ENCODE measurements at regions not wholly inside any gene's neighbourhood (a gene's known extent, or its start where the extent isn't known, plus 50 kb on each side); places are given as distances from the start of the nearest gene placed in this dataset.

- Histone ChIP-seq H3K27me3 (ENCODE audit: control insufficient read depth, insufficient read depth, low read length) (no peaks in the 10 kb centered on the region), H3K4me2 (ENCODE audit: extremely low read depth, insufficient read depth, low read length) (no peak overlapping the region), H4K20me1 (ENCODE audit: control insufficient read depth, extremely low read depth, insufficient read depth, low read length) (no peaks in the 10 kb centered on the region), H3K4me1 (ENCODE audit: control insufficient read depth, extremely low read depth, insufficient read depth, low read length) (no peaks in the 10 kb centered on the region), H3K9me3 (ENCODE audit: control insufficient read depth, insufficient read depth, low read depth, low read length) (no peaks in the 10 kb centered on the region), H3K36me3 (ENCODE audit: control insufficient read depth, insufficient read depth, low read length) (no peaks in the 10 kb centered on the region), H3K4me3 (replicated peaks in 1 of 4; ENCODE audit: control extremely low read depth in 1 of 4, insufficient read depth in 1 of 4, low read depth in 3 of 4, low read length in 4 of 4) (no peak overlapping the region), H2AFZ (ENCODE audit: low read length) (no peak overlapping the region), H3K79me2 (ENCODE audit: control insufficient read depth, insufficient read depth, low read length) (no peaks in the 10 kb centered on the region), H3K27ac (ENCODE audit: insufficient read depth, low read length) (no peak overlapping the region), H3K9ac (ENCODE audit: insufficient read depth, low read length) (no peak overlapping the region)
- no peak for DNase-seq (ENCODE audit: low read depth in 2 of 2)
- no peak for TF ChIP-seq CTCF (conservative IDR thresholded peaks at IDR 0.05 in 1 of 2, IDR thresholded peaks at IDR 0.05 in 1 of 2; ENCODE audit: low read depth in 1 of 2, low read length in 2 of 2)
- no peak for TF ChIP-seq EZH2 (IDR thresholded peaks at IDR 0.05; ENCODE audit: low read length, missing control alignments)
Measured at GRCh38 chr10:23885853-23886252, 323.1 kb upstream of the KIAA1217 start.

GRCh38 chr10:23886355-23886754 is 322.6 kb upstream of the KIAA1217 start:
- Histone ChIP-seq H3K4me3 (replicated peaks in 1 of 4; ENCODE audit: control extremely low read depth in 1 of 4, insufficient read depth in 1 of 4, low read depth in 3 of 4, low read length in 4 of 4) (no peak overlapping the region), H3K9ac (ENCODE audit: insufficient read depth, low read length) (no peak overlapping the region), H3K9me3 (ENCODE audit: control insufficient read depth, insufficient read depth, low read depth, low read length) (no peaks in the 10 kb centered on the region), H4K20me1 (ENCODE audit: control insufficient read depth, extremely low read depth, insufficient read depth, low read length) (no peaks in the 10 kb centered on the region), H3K79me2 (ENCODE audit: control insufficient read depth, insufficient read depth, low read length) (no peaks in the 10 kb centered on the region), H2AFZ (ENCODE audit: low read length) (no peak overlapping the region), H3K4me2 (ENCODE audit: extremely low read depth, insufficient read depth, low read length) (no peak overlapping the region), H3K36me3 (ENCODE audit: control insufficient read depth, insufficient read depth, low read length) (no peaks in the 10 kb centered on the region), H3K4me1 (ENCODE audit: control insufficient read depth, extremely low read depth, insufficient read depth, low read length) (no peaks in the 10 kb centered on the region), H3K27me3 (ENCODE audit: control insufficient read depth, insufficient read depth, low read length) (no peaks in the 10 kb centered on the region), H3K27ac (ENCODE audit: insufficient read depth, low read length) (no peak overlapping the region)
- DNase-seq (ENCODE audit: low read depth in 2 of 2) = no peak
- TF ChIP-seq EZH2 (IDR thresholded peaks at IDR 0.05; ENCODE audit: low read length, missing control alignments) = no peak
- no peak for TF ChIP-seq CTCF (conservative IDR thresholded peaks at IDR 0.05 in 1 of 2, IDR thresholded peaks at IDR 0.05 in 1 of 2; ENCODE audit: low read depth in 1 of 2, low read length in 2 of 2)

GRCh38 chr10:23891301-23891700 is 317.6 kb upstream of the KIAA1217 start:
- H3K27ac ChIP-seq (ENCODE audit: insufficient read depth, low read length) = no peak overlapping the region
- no peak overlapping the region for H2AFZ ChIP-seq (ENCODE audit: low read length)
- no peaks in the 10 kb centered on the region for H3K9me3 ChIP-seq (ENCODE audit: control insufficient read depth, insufficient read depth, low read depth, low read length)
- no peak for DNase-seq (ENCODE audit: low read depth in 2 of 2)
- no peaks in the 10 kb centered on the region for H3K27me3 ChIP-seq (ENCODE audit: control insufficient read depth, insufficient read depth, low read length)
- H3K36me3 ChIP-seq (ENCODE audit: control insufficient read depth, insufficient read depth, low read length) = no peaks in the 10 kb centered on the region
- no peaks in the 10 kb centered on the region for H4K20me1 ChIP-seq (ENCODE audit: control insufficient read depth, extremely low read depth, insufficient read depth, low read length)
- TF ChIP-seq EZH2 (IDR thresholded peaks at IDR 0.05; ENCODE audit: low read length, missing control alignments) = no peak
- TF ChIP-seq CTCF (conservative IDR thresholded peaks at IDR 0.05 in 1 of 2, IDR thresholded peaks at IDR 0.05 in 1 of 2; ENCODE audit: low read depth in 1 of 2, low read length in 2 of 2) = no peak
- no peaks in the 10 kb centered on the region for H3K79me2 ChIP-seq (ENCODE audit: control insufficient read depth, insufficient read depth, low read length)
- no peaks in the 10 kb centered on the region for H3K4me1 ChIP-seq (ENCODE audit: control insufficient read depth, extremely low read depth, insufficient read depth, low read length)
- H3K9ac ChIP-seq (ENCODE audit: insufficient read depth, low read length) = no peak overlapping the region
- H3K4me3 ChIP-seq (replicated peaks in 1 of 4; ENCODE audit: control extremely low read depth in 1 of 4, insufficient read depth in 1 of 4, low read depth in 3 of 4, low read length in 4 of 4) = no peak overlapping the region
- no peak overlapping the region for H3K4me2 ChIP-seq (ENCODE audit: extremely low read depth, insufficient read depth, low read length)
